CD1c-positive myeloid dendritic cell (primary cell): ENCODE measurements at regions not wholly inside any gene's neighbourhood (a gene's known extent, or its start where the extent isn't known, plus 50 kb on each side); places are given as distances from the start of the nearest gene placed in this dataset.

ENCODE experiments used
- DNase-seq: peaks from one replicate; pipeline ENCODE4 v3.0.0-alpha.2; 2016; ENCODE audit errors: extremely low spot score

DNA sequence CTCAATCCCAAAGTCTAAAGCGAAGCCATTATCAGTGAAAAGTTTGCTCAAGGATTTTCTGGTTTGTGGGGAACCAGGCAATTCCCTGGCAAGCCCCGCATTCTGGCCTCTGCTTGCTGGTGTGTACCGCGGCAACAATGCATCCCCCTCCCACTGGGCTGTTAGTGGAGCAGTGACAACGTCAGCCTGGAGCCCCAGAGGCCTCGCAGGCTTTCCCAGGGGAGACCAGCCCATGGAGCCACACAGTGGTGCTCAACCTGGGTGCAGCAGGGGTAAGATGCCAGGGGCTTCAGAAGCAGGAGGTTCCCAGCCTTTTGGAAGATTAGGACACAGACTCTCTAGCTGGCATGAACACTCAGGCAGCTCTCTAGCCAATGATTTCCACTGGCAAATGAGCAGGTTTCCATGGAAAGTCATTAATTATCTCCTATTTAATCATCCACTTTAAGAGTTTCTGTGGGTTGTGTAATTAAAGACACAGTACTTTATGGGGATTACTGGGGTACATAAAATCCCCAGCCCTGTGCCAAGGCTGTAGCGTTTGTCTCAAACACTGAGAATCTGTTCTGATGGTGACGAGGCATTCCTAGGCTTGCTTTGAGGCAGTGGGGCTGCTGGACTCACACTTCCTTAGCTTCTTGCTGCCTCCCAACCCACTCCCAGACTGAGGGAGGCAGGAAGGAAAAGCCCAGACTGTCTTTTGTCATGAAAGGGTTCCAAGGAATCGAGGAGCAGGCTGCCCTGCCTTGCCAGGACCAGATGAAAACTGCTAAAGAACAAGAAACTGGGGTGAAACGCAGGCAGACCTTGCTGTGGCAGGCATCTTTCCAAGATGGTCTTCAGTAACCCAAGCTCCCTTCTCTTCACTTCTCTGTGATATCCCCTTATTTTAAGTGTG lies 411.9 kb upstream of the SHH start:
- no peak for DNase-seq

GRCh38 chr7:156222611-156223010 lies 410.3 kb upstream of the SHH start:
- no peak for DNase-seq

- DNase-seq = no peak
Measured at GRCh38 chr7:156222151-156222550, 409.9 kb upstream of the SHH start.

- DNase-seq = no peak
Measured at GRCh38 chr7:156220701-156221100, 408.4 kb upstream of the SHH start.

- no peak for DNase-seq
Measured at GRCh38 chr7:156220078-156220605, 407.9 kb upstream of the SHH start.

DNA sequence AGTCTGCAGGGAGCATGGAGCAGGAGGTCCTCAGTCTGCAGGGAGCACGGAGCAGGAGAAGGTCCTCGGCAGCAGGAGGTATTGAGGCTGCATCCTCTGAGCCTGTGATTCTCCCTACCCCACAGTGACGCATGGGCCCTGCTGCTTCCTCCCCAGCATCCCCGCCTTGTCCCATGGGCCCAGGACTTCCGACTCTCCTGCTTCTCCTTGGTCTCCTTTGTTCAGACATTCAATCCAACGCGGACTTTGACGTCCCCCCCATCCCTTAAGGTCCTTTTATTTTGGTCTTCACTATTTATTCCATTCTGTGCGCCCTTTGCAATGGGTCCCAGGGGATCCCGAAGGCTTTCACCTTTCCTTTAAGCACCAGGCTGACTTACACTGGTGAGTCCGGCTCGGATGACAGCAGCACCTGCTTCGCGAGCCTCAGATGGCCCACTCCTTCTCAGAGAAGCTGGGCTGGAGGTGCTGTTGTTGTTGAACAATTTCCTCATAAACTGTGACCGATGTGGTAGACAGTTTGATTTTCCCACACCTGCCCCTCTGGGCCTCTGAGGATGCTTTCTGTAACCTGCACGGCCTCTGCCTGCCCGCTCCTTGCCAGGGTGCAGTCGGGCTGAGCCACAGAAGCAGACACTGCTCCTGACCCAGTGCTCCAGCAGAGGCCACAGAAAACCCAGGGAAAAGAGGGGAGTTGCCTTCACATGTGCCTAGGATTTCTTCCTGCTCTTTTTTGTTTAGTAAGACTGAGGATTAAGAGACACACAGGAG lies 407.2 kb upstream of the SHH start:
- DNase-seq = no peak

DNA sequence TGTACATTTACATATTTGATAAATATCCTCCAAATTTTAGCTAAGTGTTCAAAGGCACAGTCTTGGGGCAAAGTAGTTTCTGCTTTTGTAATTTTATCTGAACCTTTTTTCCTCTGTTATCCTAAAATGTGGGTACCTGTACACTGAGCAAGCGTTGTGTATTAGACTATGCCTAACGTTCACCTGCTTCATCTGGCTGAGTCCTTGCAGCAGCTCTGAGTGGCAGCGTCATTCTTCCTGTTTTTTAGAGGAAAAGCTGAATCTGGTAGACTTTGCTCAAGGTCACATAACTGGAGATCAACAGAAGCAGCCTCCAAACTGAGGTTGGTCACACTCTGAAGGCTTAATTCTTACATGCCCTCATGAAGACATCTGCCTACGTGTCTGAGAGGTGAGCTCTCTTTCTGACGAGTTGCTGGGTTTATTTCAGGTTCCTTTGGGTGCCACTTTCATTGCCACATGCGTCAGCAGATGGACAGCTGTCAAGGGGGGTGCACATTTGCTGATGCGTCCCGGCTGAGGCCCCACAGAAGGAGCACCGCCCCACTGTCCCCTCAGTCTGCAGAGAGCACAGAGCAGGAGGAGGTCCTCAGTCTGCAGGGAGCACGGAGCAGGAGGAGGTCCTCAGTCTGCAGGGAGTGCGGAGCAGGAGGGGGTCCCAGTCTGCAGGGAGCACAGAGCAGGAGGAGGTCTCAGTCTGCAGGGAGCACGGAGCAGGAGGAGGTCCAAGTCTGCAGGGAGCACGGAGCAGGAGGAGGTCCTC lies 406.5 kb upstream of the SHH start:
- no peak for DNase-seq

- DNase-seq = no peak
Measured at GRCh38 chr7:156217803-156218202, 405.5 kb upstream of the SHH start.

GRCh38 chr7:156209087-156209486 lies 396.8 kb upstream of the SHH start:
- DNase-seq = no peak

DNA sequence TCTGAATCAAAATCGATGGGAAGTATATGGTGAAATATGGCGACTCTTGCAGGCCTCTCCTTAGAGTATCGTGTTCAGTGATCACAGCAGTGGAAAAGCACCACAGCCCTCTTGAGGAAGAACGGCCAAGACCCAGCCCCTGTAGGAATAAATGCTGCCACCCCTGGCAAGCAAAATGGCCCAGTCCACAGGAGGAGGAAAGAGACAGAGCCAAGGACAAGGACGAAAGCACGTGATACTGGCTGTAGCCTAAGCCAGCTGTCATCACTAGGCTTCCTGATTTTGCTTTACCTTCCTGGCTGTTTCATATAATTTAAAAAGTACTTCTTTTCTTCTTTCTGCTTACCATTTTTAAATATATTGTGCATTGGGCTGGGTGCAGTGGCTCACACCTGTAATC lies 395.0 kb upstream of the SHH start:
- DNase-seq = no peak

DNA sequence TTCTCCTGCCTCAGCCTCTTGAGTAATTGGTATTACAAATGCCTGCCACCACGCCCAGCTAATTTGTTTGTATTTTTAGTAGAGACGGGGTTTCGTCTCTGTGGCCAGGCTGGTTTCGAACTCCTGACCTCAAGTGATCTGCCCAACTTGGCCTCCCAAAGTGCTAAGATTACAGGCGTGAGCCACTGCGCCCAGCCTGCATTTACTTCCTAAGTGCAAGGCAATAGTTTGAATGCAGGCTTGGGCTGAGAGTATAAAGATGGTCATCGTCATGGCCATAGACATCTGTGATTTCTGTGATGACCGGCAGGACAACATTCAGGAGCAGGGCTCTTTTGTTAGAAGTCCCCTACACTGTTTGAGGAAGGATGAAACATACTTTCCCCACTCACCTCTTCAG lies 393.9 kb upstream of the SHH start:
- DNase-seq = no peak

GRCh38 chr7:156204820-156205219 lies 392.6 kb upstream of the SHH start:
- DNase-seq = no peak

- DNase-seq = no peak
Measured at GRCh38 chr7:156203923-156204322, 391.7 kb upstream of the SHH start.

DNA sequence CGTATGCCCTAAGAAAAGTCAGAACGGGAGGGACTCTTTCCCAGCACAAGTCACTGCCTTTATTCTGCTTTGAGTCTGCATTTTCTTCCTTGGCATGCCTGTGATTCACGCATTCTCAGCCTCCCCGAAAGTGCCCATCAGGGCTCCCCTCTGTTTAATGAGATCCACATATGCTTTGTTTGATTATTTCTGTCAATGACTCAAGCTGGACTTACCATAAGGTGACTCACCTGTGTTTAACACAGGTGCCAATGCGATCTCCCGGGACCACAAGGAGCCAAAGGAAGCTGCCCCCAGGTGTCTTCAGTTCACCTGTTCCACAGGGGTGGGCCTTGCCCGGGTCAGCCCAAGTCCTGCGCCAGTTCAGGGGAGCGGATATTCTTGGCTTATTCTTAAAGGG lies 386.0 kb upstream of the SHH start:
- DNase-seq = no peak

- no peak for DNase-seq
Measured at GRCh38 chr7:156196649-156197048, 384.4 kb upstream of the SHH start.

DNA sequence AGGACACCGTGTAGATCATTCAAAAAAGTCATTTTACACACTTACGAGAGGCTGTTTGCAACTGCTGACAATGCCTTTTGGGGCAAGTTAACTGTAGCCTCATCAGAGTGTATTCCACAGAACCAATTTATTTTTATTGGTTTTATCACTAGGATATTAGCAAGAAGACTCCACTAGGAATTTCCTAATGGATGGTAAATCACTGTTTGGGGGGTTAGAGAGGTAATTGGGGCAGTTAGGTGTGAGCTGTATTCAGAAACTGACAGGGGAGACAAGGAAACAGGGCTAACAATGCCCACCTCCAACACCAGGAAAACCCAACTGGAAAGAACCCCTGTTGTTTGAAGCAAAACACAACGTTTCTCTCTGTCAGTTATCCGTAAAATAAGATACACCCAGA lies 383.0 kb upstream of the SHH start:
- no peak for DNase-seq

DNA sequence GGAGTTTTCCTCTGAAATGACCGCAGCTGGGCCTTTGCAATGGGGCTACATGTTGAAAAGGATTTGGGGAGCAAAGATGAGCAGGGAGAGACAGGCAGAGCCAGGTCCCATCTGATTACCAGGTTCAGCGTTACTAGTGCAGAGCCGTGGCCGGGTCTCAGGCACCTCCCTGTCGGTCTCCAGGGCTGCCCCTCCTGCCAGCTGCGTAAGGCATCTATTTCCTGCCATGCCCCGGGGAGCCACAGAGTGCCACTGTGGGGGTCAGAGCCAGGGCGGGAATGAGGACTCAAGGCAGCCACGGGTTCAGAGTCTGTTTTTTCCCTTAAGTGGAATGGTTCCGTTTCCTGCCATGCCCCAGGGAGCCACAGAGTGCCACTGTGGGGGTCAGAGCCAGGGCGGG lies 382.6 kb upstream of the SHH start:
- no peak for DNase-seq

GRCh38 chr7:156192921-156193320 lies 380.7 kb upstream of the SHH start:
- no peak for DNase-seq

- DNase-seq = no peak
Measured at GRCh38 chr7:156191090-156191489, 378.8 kb upstream of the SHH start.

DNA sequence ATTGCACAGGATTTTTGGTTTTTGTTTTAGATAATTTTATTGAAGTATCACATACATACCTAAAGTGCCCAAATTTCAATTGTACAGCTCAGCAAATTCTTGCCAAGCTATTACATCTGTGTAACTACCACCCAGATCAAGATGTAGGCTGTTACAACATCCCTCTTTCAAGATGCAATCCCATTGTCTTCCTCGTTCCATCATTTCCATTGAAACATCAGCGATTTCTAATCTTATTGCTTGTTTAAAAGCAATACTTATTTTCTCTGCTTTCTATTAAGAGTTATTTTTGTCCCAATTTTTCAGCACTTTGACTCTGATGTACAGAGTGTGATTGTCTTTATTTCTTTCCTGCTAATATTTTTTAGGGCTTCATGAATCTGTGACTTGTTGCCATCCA lies 372.8 kb upstream of the SHH start:
- no peak for DNase-seq

GRCh38 chr7:156184164-156184563 lies 371.9 kb upstream of the SHH start:
- no peak for DNase-seq
